Right forelimb (tissue), 1 donor: ENCODE measurements at regions not wholly inside any gene's neighbourhood (a gene's known extent, or its start where the extent isn't known, plus 50 kb on each side); places are given as distances from the start of the nearest gene placed in this dataset.
"Not testable (repeated sequence)": the region's sequence is repeated elsewhere in the genome, so short reads cannot be mapped to it uniquely, and the experiment has no call there.

Experiments
- DNase-seq: peaks from one replicate; pipeline ENCODE4 v3.0.0-alpha.2; 2018

- DNase-seq: no peak
Observed at GRCh38 chr6:168871642-168872315, 381.9 kb downstream of the THBS2 start.

GRCh38 chr6:168870982-168871381 lies 382.7 kb downstream of the THBS2 start:
- DNase-seq: no peak

- DNase-seq: no peak
Observed at GRCh38 chr6:168867247-168868102, 386.2 kb downstream of the THBS2 start.

- no peak for DNase-seq
Observed at GRCh38 chr6:168866534-168866933, 387.1 kb downstream of the THBS2 start.

GRCh38 chr6:168865522-168865921 lies 388.1 kb downstream of the THBS2 start:
- DNase-seq: no peak

- no peak for DNase-seq
Observed at GRCh38 chr6:168864541-168865460, 388.8 kb downstream of the THBS2 start.

- no peak for DNase-seq
Observed at GRCh38 chr6:168863467-168863866, 390.2 kb downstream of the THBS2 start.

GRCh38 chr6:168862346-168862980 lies 391.2 kb downstream of the THBS2 start:
- DNase-seq: no peak

- DNase-seq: no peak
Observed at GRCh38 chr6:168860987-168861386, 392.7 kb downstream of the THBS2 start.

- no peak for DNase-seq
Observed at GRCh38 chr6:168860341-168860740, 393.3 kb downstream of the THBS2 start.

- no peak for DNase-seq
Observed at GRCh38 chr6:168858926-168859325, 394.7 kb downstream of the THBS2 start.

GRCh38 chr6:168856914-168857313 lies 396.7 kb downstream of the THBS2 start:
- no peak for DNase-seq

- DNase-seq: no peak
Observed at GRCh38 chr6:168852376-168852884, 401.2 kb downstream of the THBS2 start.

GRCh38 chr6:168851460-168852375 lies 401.9 kb downstream of the THBS2 start:
- no peak for DNase-seq

GRCh38 chr6:168850027-168850736 lies 403.5 kb downstream of the THBS2 start:
- DNase-seq: not testable (repeated sequence)

- no peak for DNase-seq
Observed at GRCh38 chr6:168849459-168849858, 404.2 kb downstream of the THBS2 start.

- DNase-seq: no peak
Observed at GRCh38 chr6:168848797-168849196, 404.8 kb downstream of the THBS2 start.

- no peak for DNase-seq
Observed at GRCh38 chr6:168844821-168845609, 404.0 kb downstream of the SMOC2 start.

GRCh38 chr6:168842632-168843212 lies 401.7 kb downstream of the SMOC2 start:
- DNase-seq: not testable (repeated sequence)
